ENCODE measurements at regions not wholly inside any gene's neighbourhood (a gene's known extent, or its start where the extent isn't known, plus 50 kb on each side); places are given as distances from the start of the nearest gene placed in this dataset.

- TF ChIP-seq CTCF (IDR thresholded peaks at IDR 0.05) (no peak), POLR2A (IDR thresholded peaks at IDR 0.05) (no peak)
These were observed 1049.0 kb upstream of the GRIA3 start for GRCh38 chrX:122135070-122135469.

Data from prostate gland (tissue), 2 donors.